Stimulated activated CD4-positive, alpha-beta T cell treated with anti-CD3 and anti-CD28 coated beads, Interleukin-2, amount 100 ng/mL, for 4 hours (primary cell): ENCODE measurements at regions not wholly inside any gene's neighbourhood (a gene's known extent, or its start where the extent isn't known, plus 50 kb on each side); places are given as distances from the start of the nearest gene placed in this dataset.

Source experiments
- DNase-seq: peaks from one replicate; pipeline ENCODE4 v3.0.0-alpha.2; 2020; ENCODE audit warnings: low read depth

GRCh38 chr18:67232406-67232805 lies 284.1 kb downstream of the DSEL start:
- no peak for DNase-seq

GRCh38 chr18:67222887-67223286 lies 293.6 kb downstream of the DSEL start:
- no peak for DNase-seq

DNA sequence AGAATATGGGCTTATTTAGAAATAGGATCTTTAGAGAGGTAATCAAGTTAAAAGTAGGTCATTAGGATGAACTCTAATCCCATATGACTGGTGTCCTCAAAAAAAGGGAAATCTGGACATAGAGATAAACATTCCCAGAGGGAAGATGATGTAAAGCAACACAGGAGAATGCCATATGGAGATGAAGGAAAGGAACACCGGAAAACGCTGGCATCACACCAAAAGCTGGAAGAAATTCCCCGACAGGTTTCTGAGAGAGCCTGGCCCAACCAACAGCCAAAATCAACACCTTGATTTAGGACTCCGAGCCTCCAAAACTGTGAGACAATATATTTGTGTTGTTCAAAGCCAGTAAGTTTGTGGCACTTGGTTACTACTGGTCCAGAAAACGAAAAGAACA lies 296.7 kb downstream of the DSEL start:
- DNase-seq = no peak

DNA sequence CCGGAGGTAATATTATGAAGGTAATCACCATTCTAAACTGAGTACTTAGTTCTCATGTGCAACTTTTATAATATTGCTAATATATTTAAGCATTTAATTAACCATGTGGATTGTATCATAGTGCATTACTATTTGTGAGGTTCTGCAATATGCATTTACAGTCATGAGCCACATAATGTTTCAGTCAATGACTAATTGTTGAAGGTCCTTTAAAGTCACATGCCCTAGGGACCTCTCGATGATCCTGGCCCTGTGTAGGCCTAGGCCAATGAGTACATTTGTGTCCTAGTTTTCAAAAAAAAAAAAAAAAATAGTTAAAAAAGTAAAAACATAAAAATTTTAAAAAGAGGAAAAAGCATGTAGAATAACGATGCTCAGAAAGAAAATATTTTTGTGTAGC lies 298.0 kb downstream of the DSEL start:
- DNase-seq = no peak

DNA sequence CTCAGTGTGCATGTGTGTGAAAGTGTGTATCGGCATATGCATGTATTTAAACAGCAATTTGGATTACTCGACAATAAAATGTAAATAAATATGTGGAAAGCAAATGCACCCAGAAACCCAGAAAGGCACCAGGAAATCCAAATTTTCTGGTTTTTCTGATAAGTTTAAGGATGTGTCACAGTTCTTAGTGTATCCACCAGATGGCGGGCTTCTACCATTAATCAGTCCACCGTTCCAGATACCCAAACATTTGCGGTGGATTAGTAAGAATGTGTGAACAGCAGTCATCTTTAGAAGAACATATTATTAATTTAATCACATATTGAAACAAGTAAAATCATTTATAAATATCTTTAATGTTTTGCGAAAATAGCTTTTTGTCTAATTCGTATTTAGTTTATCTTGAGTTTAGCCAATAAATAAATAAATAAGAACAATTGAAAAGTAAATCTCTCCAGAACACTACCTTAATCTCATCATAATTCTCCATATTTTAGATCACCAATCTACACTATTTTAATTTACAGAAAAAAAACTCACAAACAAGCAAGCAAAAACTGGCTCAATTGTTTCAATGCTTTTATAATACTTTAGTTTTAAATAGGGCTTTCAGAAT lies 298.9 kb downstream of the DSEL start:
- peak; percentile 28 for DNase-seq

DNA sequence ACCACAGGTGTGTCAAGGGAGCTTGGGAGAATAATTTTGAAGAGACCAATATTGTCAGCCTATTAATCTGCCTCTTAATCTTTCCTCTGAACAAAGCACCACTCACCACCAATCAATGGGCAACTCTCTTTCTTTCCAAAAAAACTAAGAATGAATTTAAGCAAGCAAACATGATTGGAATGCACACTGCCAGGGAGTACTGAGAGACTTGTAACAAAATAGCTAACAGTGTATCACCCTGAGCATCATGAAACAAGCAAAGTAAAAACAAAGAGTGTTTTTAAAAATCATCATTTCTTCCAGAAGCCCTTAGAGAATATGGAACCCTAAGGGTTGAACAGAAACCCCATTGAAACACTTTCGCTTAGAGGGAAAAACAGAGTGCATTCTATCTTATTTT lies 299.7 kb downstream of the DSEL start:
- DNase-seq = no peak

GRCh38 chr18:67215686-67216085 lies 300.8 kb downstream of the DSEL start:
- no peak for DNase-seq

DNA sequence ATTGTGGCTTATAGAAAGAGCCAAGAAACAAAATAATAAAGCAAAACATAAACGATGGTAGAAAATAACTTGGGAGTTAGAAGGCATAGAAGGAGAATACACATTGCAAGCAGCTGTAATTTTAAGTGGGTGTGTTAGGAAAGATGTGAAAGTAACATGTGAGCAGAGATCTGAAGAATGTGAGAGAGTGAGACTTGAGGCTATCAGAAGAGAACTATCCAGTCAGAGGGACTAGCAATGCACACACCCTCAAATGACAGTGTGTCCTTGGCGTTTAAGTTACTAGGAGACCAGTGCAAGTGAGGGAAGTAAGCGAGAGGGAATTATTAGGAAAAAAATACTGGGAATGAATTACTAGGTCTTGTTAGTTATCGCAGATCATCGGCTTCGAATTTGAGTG lies 304.9 kb downstream of the DSEL start:
- DNase-seq = no peak

DNA sequence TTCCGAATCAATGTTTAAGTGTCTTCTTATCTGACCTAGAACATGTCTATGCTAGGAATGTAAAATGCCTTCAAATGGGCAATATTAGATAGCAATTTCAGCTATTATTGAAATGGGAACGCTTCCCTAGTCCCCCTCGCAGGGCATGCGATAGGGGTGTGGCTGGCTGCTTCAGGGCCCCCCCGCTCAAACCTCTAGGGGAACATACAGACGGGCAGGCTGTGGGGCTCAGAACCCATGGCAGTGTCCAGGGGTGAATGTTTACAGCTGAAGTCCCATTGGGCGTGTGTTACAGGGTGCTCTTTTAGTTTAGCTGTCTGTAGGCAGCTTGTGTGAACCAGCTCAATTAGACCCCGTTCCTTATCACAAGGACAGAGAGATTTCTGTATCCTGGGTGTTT lies 315.9 kb downstream of the DSEL start:
- no peak for DNase-seq

DNA sequence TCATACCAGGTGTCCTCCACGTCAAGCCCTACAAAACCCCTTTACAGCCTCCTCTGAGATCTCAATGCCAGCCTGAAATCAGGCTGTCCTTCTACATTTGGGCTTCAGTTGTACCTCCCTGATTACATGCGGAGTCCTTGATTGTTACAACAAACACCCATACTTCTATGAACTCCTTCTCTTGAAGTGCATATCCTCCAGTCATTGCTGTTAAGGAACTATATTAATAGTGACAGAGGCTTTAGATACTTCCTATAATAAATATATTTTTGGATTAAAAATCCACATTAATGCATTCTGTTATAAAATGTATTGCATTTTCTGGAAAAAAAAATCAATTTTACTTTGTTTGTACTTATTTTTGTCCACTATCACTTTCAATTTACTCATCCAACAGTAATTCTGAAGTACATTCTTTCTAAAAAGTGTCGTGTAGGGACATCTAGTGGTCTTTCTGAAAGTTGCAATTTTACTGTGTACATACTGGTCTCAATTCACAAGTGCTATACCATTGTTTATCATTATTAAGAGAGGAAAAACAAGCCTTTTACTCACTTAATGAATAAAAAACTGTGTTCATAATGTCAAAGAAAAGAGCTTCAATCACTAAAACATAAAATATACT lies 316.4 kb downstream of the DSEL start:
- no peak for DNase-seq

GRCh38 chr18:67194886-67195285 lies 321.6 kb downstream of the DSEL start:
- no peak for DNase-seq

DNA sequence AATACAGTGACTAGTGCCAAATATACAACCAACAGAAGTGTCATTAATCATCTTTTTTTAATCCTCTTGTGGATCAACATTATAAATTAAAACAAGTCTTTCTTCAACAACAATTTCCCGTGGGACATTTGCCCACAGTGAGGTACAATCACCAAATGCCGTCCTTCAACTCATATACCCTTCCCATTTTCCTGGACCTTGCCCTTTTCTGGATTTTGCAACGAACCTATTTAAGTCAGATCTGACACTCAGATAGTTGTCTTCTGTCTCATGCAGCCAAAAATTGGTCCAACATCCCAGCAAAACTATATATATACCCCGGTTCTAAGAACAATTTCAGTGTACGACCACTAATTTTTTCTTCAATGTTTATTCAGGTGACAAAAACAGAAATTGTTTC lies 324.0 kb downstream of the DSEL start:
- no peak for DNase-seq

DNA sequence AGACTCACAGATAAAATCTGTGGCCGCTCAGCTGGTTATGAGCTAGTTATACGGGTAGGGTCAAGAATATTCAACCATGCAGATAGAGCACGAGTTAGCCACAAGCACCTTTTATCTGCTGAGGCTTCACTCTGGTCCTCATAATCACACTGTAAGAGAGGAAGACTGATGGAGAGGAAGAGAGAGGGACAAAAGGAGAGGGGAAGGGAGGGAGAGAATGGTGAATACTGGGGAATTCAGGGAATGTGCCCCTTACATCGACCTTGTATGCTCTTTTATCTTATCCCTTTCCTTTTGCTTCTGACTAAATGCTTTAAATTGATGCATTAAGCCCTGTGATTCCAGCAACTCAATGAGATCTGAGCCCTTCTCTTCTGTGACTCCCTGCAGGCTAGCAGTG lies 333.1 kb downstream of the DSEL start:
- no peak for DNase-seq

DNA sequence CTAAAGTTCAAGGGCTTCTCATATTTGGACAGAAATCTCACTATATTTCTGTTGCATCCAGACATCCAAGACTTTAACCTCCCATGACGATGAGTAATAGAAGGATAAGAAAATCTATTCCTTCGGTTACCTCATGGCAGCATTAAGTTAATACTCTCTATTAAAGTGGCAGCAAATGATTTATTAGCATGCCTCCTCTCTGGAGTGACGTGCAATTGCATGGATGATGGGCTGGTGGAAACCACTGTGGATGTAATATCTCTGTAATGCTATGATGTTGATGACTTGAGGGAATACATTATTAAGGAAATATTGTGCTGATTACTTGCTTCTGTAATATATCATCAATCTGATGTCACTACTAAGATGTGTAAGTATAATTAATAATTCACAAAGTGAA lies 336.8 kb downstream of the DSEL start:
- no peak for DNase-seq

- no peak for DNase-seq
These were observed 356.9 kb downstream of the DSEL start for GRCh38 chr18:67159662-67160061.

- DNase-seq = no peak
These were observed 361.5 kb downstream of the DSEL start for GRCh38 chr18:67154979-67155378.

- no peak for DNase-seq
These were observed 365.2 kb downstream of the DSEL start for GRCh38 chr18:67151366-67151765.

DNA sequence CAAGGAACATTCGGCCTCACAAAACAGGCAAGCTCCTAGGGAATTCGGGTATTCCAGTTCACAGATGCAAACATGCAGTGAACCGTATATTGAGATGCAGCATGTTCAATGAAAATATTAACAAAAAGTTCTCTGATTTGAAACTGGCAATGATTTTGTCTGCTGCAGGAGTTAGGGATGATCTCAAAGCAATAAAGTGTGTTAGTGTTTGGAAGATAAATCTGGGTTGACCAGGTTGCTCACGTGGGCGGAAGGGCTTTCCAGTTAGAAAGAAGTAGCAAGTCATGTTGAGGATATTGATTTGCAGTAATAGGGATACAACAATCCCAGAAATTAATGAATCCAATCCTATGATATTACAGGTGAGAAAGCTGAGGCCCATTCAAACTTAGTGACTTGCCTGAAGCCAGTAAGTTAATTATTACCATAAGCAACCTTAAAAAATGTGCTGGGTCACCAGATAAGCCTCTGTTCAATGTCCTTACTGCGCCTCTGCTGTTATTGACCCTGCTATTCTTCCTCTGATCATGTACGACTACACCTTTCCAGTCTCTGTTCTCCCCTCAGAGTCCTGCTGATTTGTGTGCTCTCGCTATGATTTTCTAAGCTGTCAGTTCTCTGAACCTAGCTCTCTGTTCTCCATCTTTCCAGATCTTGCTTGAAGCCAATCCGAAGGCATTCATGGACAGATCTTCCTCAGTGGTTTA lies 370.8 kb downstream of the DSEL start:
- no peak for DNase-seq

GRCh38 chr18:67144329-67144728 lies 372.2 kb downstream of the DSEL start:
- DNase-seq = no peak

DNA sequence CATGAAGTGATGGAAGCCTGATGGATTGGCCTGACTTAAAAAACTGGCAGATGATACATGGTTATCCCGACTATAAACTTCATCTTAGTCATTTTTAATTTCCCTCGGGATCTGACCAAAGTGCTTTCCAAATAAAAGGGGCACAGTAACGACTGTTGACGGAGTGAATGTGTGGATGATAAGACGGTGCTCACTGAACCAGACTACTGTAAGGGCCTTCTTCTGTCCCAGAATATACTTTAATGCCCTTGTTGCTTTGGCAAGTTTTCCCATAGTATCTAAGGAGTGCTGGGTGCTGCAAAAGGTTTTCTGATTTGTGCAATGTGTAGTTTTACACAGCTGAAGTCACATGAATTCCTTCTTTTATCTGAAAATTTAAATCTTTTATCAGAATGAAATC lies 373.5 kb downstream of the DSEL start:
- DNase-seq = no peak

DNA sequence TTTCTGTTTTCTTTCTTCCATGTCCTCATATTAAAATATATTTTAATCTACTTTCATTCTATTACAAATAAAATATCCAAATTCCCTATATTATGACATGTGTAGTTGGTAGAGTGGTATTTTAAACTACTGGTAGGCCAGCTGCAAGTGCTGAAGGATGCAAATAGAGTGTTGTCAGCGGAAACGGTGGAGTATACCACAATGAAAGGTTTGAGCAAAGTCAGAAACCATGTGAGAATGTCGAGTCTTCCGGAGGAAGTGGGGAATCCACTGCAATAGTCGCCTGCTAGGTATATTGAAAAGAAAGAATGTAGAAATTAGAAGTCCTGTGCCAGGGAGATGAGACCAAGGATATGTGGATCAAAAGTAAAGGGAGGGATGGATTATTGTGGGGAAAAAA lies 373.9 kb downstream of the DSEL start:
- DNase-seq = no peak

DNA sequence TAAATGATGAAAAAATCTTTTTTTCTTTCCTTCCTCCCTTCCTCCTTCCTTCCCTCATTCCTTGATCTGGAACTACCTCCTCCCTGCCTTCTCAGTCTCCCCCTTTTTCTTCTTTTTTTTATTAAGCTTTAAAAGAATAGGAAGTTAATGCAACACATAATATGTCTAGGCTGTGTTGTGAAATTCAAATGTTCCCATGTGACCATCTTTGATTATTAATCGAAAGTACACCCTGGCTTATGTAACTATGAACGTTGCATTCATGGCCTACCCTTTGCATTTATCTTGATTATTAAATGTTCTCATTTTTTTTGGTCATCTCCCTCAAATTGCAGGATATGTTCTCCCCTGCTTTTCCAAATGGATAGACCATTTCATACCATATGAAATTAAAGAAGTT lies 376.0 kb downstream of the DSEL start:
- DNase-seq = no peak

GRCh38 chr18:67139899-67140298 lies 376.6 kb downstream of the DSEL start:
- DNase-seq = no peak

GRCh38 chr18:67135981-67136380 lies 380.5 kb downstream of the DSEL start:
- DNase-seq = no peak
